Liver (tissue), 3 donors: ENCODE measurements at regions not wholly inside any gene's neighbourhood (a gene's known extent, or its start where the extent isn't known, plus 50 kb on each side); places are given as distances from the start of the nearest gene placed in this dataset.

Experiments used
- CTCF ChIP-seq: fragments of 150-350 bp; IDR thresholded peaks from 2 replicates; pipeline ENCODE4 v1.5.1; 2017; ENCODE audit warnings: improper control_type of control experiment, low read depth, low read length; ENCODE audit not compliant: missing input control
- FOXA1 ChIP-seq: IDR thresholded peaks from 2 replicates; pipeline ENCODE4 v1.6.1; 2016; ENCODE audit warnings: antibody characterized with exemption
- MAX ChIP-seq: IDR thresholded peaks from 2 replicates; pipeline ENCODE4 v1.6.1; 2016; ENCODE audit warnings: antibody characterized with exemption
- YY1 ChIP-seq: IDR thresholded peaks from 2 replicates; pipeline ENCODE4 v1.6.1; 2016; ENCODE audit warnings: antibody characterized with exemption, mild to moderate bottlenecking
- TF ChIP-seq, protein P1 (sequence below): IDR thresholded peaks from 2 replicates; pipeline ENCODE4 v1.6.1; 2016; ENCODE audit warnings: antibody characterized with exemption
- donor health status: healthy.
- donor health status: healthy.

DNA sequence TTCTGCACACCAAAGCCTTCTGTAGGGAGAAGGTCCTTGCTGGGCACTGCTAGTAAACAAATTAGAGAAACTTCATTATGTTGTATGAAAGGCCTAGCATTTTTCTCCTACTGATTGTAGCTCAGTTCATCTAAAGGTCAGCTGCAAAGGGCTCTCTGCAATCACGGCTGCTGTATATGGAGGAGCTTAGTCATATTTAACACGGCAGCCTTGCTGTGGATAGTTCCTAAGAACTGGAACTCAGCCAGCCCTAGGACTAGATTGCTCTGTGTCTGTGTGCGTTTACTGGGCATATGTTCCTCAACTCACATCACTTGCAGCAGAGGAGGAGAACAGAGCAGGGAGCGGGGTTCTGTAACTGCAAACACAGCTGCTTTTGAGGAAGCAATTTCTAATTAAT, 1103.9 kb upstream of the KLHL29 start:
- no peak for TF ChIP-seq YY1
- no peak for TF ChIP-seq FOXA1
- no peak for TF ChIP-seq CTCF
- TF ChIP-seq, protein P1, sequence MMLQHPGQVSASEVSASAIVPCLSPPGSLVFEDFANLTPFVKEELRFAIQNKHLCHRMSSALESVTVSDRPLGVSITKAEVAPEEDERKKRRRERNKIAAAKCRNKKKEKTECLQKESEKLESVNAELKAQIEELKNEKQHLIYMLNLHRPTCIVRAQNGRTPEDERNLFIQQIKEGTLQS = no peak
- TF ChIP-seq MAX = no peak
